Right lobe of liver (tissue), 4 donors: ENCODE measurements at regions not wholly inside any gene's neighbourhood (a gene's known extent, or its start where the extent isn't known, plus 50 kb on each side); places are given as distances from the start of the nearest gene placed in this dataset.

Experiments used
- CTCF ChIP-seq, 4 donors: fragments of 200-600 bp in 3 of 4; fragments of 450-650 bp in 1 of 4; IDR thresholded peaks; one replicate each; pipeline versions ENCODE4 v1.5.1 to v1.8.0; 2016 to 2022; ENCODE audit warnings: antibody characterized with exemption in 4 of 4, mild to moderate bottlenecking in 2 of 4
- POLR2A ChIP-seq: fragments of 450-650 bp; IDR thresholded peaks from one replicate; pipeline ENCODE4 v1.6.1; 2017; ENCODE audit warnings: antibody characterized with exemption, mild to moderate bottlenecking
- donor health status: DM: no; HTN: no; CAD: no.
- donor health status: DM: no; HTN: no; CAD: no.
- donor health status: DM: no; HTN: yes; CAD: no.

GRCh38 chr9:118091226-118091625, 387.0 kb downstream of the TLR4 start:
- TF ChIP-seq CTCF (IDR thresholded peaks at IDR 0.05) (no peak), POLR2A (no peak)
